ENCODE measurements at regions not wholly inside any gene's neighbourhood (a gene's known extent, or its start where the extent isn't known, plus 50 kb on each side); places are given as distances from the start of the nearest gene placed in this dataset.

- H3K4me1 ChIP-seq (ENCODE audit: insufficient read depth, insufficient read length), result peaks cover 4% of the 10 kb centered on the region
- H3K36me3 ChIP-seq (ENCODE audit: insufficient read depth, insufficient read length, low read length), result no peaks in the 10 kb centered on the region
- DNase-seq (ENCODE audit: low read depth, low spot score), result no peak
- H3K4me3 ChIP-seq (ENCODE audit: insufficient read length, low read depth), result no peak overlapping the region
- H3K9me3 ChIP-seq (ENCODE audit: insufficient read depth, low read length), result no peaks in the 10 kb centered on the region
- H3K27me3 ChIP-seq (ENCODE audit: insufficient read depth, insufficient read length), result no peaks in the 10 kb centered on the region
- TF ChIP-seq SUZ12 (IDR thresholded peaks at IDR 0.05; ENCODE audit: extremely low read depth, insufficient read depth, insufficient read length) (no peak), ZNF274 (IDR thresholded peaks at IDR 0.05; ENCODE audit: low read depth, low read length) (no peak), YY1 (IDR thresholded peaks at IDR 0.05; ENCODE audit: insufficient read depth, insufficient read length) (no peak)
- no peak overlapping the region for H3K9ac ChIP-seq (ENCODE audit: insufficient read length, low read depth)
These were observed 85.9 kb upstream of the SLC34A2 start for GRCh38 chr4:25569716-25570115.

DNA sequence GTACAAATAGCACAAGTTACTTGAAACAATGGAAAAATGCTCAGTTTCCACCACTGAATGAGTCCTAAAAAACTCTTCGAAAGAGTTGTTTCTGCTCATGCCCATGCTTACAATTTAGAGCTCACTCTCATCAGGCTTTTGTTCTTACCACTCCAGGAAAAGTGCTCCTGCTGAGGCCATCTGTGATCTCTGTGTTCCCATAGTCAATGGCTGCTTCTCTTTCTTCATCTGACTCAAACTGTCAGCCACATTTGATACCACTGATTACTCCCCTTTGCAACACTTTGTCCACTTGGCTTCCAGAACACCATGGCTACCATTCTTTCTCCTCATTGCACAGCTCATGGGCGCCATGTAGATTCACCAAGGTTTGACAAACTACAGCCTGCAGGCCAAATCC lies 80.0 kb upstream of the SLC34A2 start:
- Histone ChIP-seq H3K4me3 (ENCODE audit: insufficient read length, low read depth) (no peak overlapping the region), H3K9ac (ENCODE audit: insufficient read length, low read depth) (no peak overlapping the region)
- TF ChIP-seq YY1 (IDR thresholded peaks at IDR 0.05; ENCODE audit: insufficient read depth, insufficient read length) (no peak), SUZ12 (IDR thresholded peaks at IDR 0.05; ENCODE audit: extremely low read depth, insufficient read depth, insufficient read length) (no peak), ZNF274 (IDR thresholded peaks at IDR 0.05; ENCODE audit: low read depth, low read length) (no peak)

GRCh38 chr4:25578432-25578831 lies 77.2 kb upstream of the SLC34A2 start:
- no peaks in the 10 kb centered on the region for H3K36me3 ChIP-seq (ENCODE audit: insufficient read depth, insufficient read length, low read length)
- peak; percentile 77 for DNase-seq (ENCODE audit: low read depth, low spot score)
- peaks cover 9% of the 10 kb centered on the region for H3K4me1 ChIP-seq (ENCODE audit: insufficient read depth, insufficient read length)
- no peak overlapping the region for H3K9ac ChIP-seq (ENCODE audit: insufficient read length, low read depth)
- no peak overlapping the region for H3K4me3 ChIP-seq (ENCODE audit: insufficient read length, low read depth)
- H3K27me3 ChIP-seq (ENCODE audit: insufficient read depth, insufficient read length), result no peaks in the 10 kb centered on the region
- H3K9me3 ChIP-seq (ENCODE audit: insufficient read depth, low read length), result no peaks in the 10 kb centered on the region
- no peak for TF ChIP-seq YY1 (IDR thresholded peaks at IDR 0.05; ENCODE audit: insufficient read depth, insufficient read length)
- no peak for TF ChIP-seq ZNF274 (IDR thresholded peaks at IDR 0.05; ENCODE audit: low read depth, low read length)
- TF ChIP-seq SUZ12 (IDR thresholded peaks at IDR 0.05; ENCODE audit: extremely low read depth, insufficient read depth, insufficient read length), result no peak

More for the DNA sequence above, 80.0 kb upstream of the SLC34A2 start:
- no peaks in the 10 kb centered on the region for H3K9me3 ChIP-seq (ENCODE audit: insufficient read depth, low read length)
- no peaks in the 10 kb centered on the region for H3K36me3 ChIP-seq (ENCODE audit: insufficient read depth, insufficient read length, low read length)
- no peaks in the 10 kb centered on the region for H3K27me3 ChIP-seq (ENCODE audit: insufficient read depth, insufficient read length)
- no peak for DNase-seq (ENCODE audit: low read depth, low spot score)
- peaks cover 5% of the 10 kb centered on the region for H3K4me1 ChIP-seq (ENCODE audit: insufficient read depth, insufficient read length)

DNA sequence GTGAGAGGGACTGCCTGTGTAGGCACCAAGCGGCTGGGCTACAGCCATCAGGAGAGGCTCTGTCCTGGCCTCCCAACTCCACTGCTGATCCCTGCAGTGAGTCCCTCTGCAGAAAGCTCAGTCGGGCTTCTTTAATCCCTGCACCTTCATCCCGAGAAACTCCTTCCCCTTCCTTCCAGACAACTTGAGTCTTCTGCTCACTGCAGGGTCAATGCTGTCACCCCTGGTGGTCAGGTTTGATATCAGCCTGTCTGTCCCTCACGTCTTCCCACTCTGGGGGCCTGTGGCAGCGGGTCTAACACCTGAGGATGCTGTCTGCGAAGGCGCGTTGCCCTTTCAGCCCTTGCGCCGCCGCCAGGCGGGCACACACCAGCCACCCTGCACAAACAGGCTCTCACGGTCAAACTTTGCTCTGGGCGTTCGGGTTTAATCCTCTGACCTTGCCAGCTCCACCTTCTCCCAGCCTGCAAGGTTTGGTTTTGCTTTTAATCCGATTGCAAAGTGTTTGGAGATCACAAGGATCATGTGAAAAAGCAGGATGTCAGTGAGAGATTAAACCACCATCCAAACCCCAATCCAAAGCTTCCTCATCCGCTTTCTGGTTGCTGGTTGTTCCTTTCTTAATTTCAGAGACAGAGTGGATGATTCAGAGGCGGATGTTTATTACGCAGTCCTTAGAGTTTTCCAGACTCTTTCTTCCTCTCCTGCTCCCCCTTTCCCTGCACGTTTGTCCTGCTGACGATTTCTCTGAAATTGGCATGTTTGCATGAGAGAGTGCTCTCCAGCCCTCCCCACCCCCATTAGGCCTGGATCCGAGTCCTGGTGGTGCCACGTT lies 74.8 kb upstream of the SLC34A2 start:
- Histone ChIP-seq H3K27me3 (ENCODE audit: insufficient read depth, insufficient read length) (no peaks in the 10 kb centered on the region), H3K4me3 (ENCODE audit: insufficient read length, low read depth) (no peak overlapping the region), H3K4me1 (ENCODE audit: insufficient read depth, insufficient read length) (peaks cover 9% of the 10 kb centered on the region), H3K9me3 (ENCODE audit: insufficient read depth, low read length) (no peaks in the 10 kb centered on the region), H3K36me3 (ENCODE audit: insufficient read depth, insufficient read length, low read length) (no peaks in the 10 kb centered on the region), H3K9ac (ENCODE audit: insufficient read length, low read depth) (peak overlapping the region; percentile 18)
- no peak for DNase-seq (ENCODE audit: low read depth, low spot score)
- TF ChIP-seq SUZ12 (IDR thresholded peaks at IDR 0.05; ENCODE audit: extremely low read depth, insufficient read depth, insufficient read length) (no peak), YY1 (IDR thresholded peaks at IDR 0.05; ENCODE audit: insufficient read depth, insufficient read length) (no peak), ZNF274 (IDR thresholded peaks at IDR 0.05; ENCODE audit: low read depth, low read length) (no peak)

DNA sequence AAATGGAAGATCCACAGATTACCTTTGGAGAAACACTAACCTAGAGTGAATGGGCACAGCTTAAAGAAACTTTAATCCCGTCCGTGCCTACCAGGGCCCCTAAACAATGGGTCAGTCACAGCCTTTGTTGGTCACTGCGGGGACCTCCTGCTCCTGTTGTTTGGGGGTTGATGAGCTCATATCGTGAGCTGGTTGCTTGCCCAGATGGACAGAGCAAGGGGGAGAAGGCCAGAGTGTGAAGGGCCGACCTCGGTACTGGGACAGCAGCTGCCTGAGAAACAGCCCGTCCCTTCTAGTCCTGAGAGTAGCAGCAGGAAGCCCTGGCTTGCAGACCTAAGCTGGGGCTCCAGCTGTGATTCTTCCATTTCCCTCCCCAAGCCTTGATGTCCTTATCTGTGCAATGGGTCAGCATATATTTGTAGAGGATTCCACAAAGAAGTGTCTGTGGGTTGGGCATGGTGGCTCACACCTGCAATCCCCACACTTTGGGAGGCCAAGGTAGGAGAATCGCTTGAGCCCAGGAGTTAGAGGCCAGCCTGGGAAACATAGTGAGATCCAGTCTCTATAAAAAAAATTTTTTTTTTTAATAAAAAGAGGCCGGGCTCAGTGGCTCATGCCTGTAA lies 69.6 kb upstream of the SLC34A2 start:
- Histone ChIP-seq H3K36me3 (ENCODE audit: insufficient read depth, insufficient read length, low read length) (no peaks in the 10 kb centered on the region), H3K27me3 (ENCODE audit: insufficient read depth, insufficient read length) (no peaks in the 10 kb centered on the region), H3K4me1 (ENCODE audit: insufficient read depth, insufficient read length) (peaks cover 13% of the 10 kb centered on the region), H3K9me3 (ENCODE audit: insufficient read depth, low read length) (no peaks in the 10 kb centered on the region), H3K4me3 (ENCODE audit: insufficient read length, low read depth) (no peak overlapping the region), H3K9ac (ENCODE audit: insufficient read length, low read depth) (no peak overlapping the region)
- no peak for TF ChIP-seq YY1 (IDR thresholded peaks at IDR 0.05; ENCODE audit: insufficient read depth, insufficient read length)
- no peak for TF ChIP-seq SUZ12 (IDR thresholded peaks at IDR 0.05; ENCODE audit: extremely low read depth, insufficient read depth, insufficient read length)
- no peak for TF ChIP-seq ZNF274 (IDR thresholded peaks at IDR 0.05; ENCODE audit: low read depth, low read length)
- DNase-seq (ENCODE audit: low read depth, low spot score), result no peak

GRCh38 chr4:25588206-25588605 lies 67.4 kb upstream of the SLC34A2 start:
- Histone ChIP-seq H3K27me3 (ENCODE audit: insufficient read depth, insufficient read length) (no peaks in the 10 kb centered on the region), H3K9me3 (ENCODE audit: insufficient read depth, low read length) (no peaks in the 10 kb centered on the region), H3K36me3 (ENCODE audit: insufficient read depth, insufficient read length, low read length) (no peaks in the 10 kb centered on the region), H3K4me3 (ENCODE audit: insufficient read length, low read depth) (no peak overlapping the region), H3K4me1 (ENCODE audit: insufficient read depth, insufficient read length) (peaks cover 12% of the 10 kb centered on the region), H3K9ac (ENCODE audit: insufficient read length, low read depth) (no peak overlapping the region)
- no peak for DNase-seq (ENCODE audit: low read depth, low spot score)
- TF ChIP-seq ZNF274 (IDR thresholded peaks at IDR 0.05; ENCODE audit: low read depth, low read length) (no peak), YY1 (IDR thresholded peaks at IDR 0.05; ENCODE audit: insufficient read depth, insufficient read length) (no peak), SUZ12 (IDR thresholded peaks at IDR 0.05; ENCODE audit: extremely low read depth, insufficient read depth, insufficient read length) (no peak)

DNA sequence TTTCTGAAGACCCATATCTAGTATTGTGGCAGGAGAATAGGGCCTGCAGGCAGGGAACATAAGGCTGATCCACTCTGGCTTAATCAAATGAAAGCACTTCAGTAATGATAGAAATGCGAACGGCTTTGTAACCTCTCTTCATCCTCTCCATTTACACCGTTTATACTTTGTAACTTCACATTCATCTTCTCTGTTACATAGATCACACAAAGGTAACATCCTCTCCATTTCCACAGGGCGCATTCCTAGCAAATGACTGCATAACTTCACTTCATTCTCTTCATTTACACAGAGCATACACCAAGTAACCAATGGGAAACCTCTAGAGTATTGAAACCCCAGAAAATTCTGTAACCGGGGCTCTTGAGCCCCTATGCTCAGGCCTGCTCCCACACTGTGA lies 65.5 kb upstream of the SLC34A2 start:
- Histone ChIP-seq H3K27me3 (ENCODE audit: insufficient read depth, insufficient read length) (no peaks in the 10 kb centered on the region), H3K4me3 (ENCODE audit: insufficient read length, low read depth) (no peak overlapping the region), H3K4me1 (ENCODE audit: insufficient read depth, insufficient read length) (peaks cover 12% of the 10 kb centered on the region), H3K9me3 (ENCODE audit: insufficient read depth, low read length) (no peaks in the 10 kb centered on the region), H3K36me3 (ENCODE audit: insufficient read depth, insufficient read length, low read length) (no peaks in the 10 kb centered on the region), H3K9ac (ENCODE audit: insufficient read length, low read depth) (no peak overlapping the region)
- TF ChIP-seq SUZ12 (IDR thresholded peaks at IDR 0.05; ENCODE audit: extremely low read depth, insufficient read depth, insufficient read length), result no peak
- no peak for TF ChIP-seq YY1 (IDR thresholded peaks at IDR 0.05; ENCODE audit: insufficient read depth, insufficient read length)
- no peak for TF ChIP-seq ZNF274 (IDR thresholded peaks at IDR 0.05; ENCODE audit: low read depth, low read length)
- no peak for DNase-seq (ENCODE audit: low read depth, low spot score)
